ENCODE measurements at regions not wholly inside any gene's neighbourhood (a gene's known extent, or its start where the extent isn't known, plus 50 kb on each side); places are given as distances from the start of the nearest gene placed in this dataset.

GRCh38 chr3:116974702-116975101 is 265.1 kb downstream of the TUSC7 start:
- Histone ChIP-seq H3K9me3 (ENCODE audit: low read length) (no peaks in the 10 kb centered on the region), H3K27me3 (ENCODE audit: low read length) (no peaks in the 10 kb centered on the region), H3K79me2 (ENCODE audit: low read length) (no peaks in the 10 kb centered on the region), H3K4me3 (ENCODE audit: low read length) (no peak overlapping the region), H3K9me2 (replicated peaks; ENCODE audit: low read length) (no peaks in the 10 kb centered on the region), H3K9ac (ENCODE audit: low read length) (no peak overlapping the region), H3K27ac (ENCODE audit: low read length) (no peak overlapping the region), H3F3A (ENCODE audit: low read length, unreplicated experiment) (no peaks in the 10 kb centered on the region), H3K36me3 (ENCODE audit: low read depth, low read length) (no peaks in the 10 kb centered on the region), H2AFZ (ENCODE audit: low read length) (no peak overlapping the region), H3K4me1 (ENCODE audit: insufficient read depth, low read length) (no peaks in the 10 kb centered on the region), H3K4me2 (ENCODE audit: low read length) (no peak overlapping the region), H4K20me1 (ENCODE audit: low read length) (no peaks in the 10 kb centered on the region)
- intact Hi-C loops (cut with micrococcal nuclease): no loop called here
- ChIA-PET POLR2A (ENCODE audit: unreplicated experiment) (no interaction called here), CTCF (no interaction called here)
- no peak for DNase-seq
- TF ChIP-seq EZH2 (IDR thresholded peaks at IDR 0.05; ENCODE audit: low read length, unreplicated experiment) (no peak), EZH2phosphoT487 (IDR thresholded peaks at IDR 0.05; ENCODE audit: borderline replicate concordance, low read length) (no peak), CTCF (conservative IDR thresholded peaks at IDR 0.05; ENCODE audit: low read depth, low read length) (no peak)
- ATAC-seq: no peak
- no TSS peak for BruUV-seq (replicated peaks)

GRCh38 chr3:116977441-116977840 is 267.9 kb downstream of the TUSC7 start:
- ATAC-seq (no peak), DNase-seq (no peak)
- Histone ChIP-seq H3K27ac (ENCODE audit: low read length) (no peak overlapping the region), H3K36me3 (ENCODE audit: low read depth, low read length) (no peaks in the 10 kb centered on the region), H3K27me3 (ENCODE audit: low read length) (no peaks in the 10 kb centered on the region), H3K4me3 (ENCODE audit: low read length) (no peak overlapping the region), H3K9ac (ENCODE audit: low read length) (no peak overlapping the region), H3K79me2 (ENCODE audit: low read length) (no peaks in the 10 kb centered on the region), H2AFZ (ENCODE audit: low read length) (no peak overlapping the region), H3K4me1 (ENCODE audit: insufficient read depth, low read length) (no peaks in the 10 kb centered on the region), H4K20me1 (ENCODE audit: low read length) (no peaks in the 10 kb centered on the region), H3K9me3 (ENCODE audit: low read length) (no peaks in the 10 kb centered on the region), H3K9me2 (replicated peaks; ENCODE audit: low read length) (no peaks in the 10 kb centered on the region), H3K4me2 (ENCODE audit: low read length) (no peak overlapping the region), H3F3A (ENCODE audit: low read length, unreplicated experiment) (no peaks in the 10 kb centered on the region)
- intact Hi-C loops (cut with micrococcal nuclease): no loop called here
- POLR2A ChIA-PET (ENCODE audit: unreplicated experiment): no interaction called here
- CTCF ChIA-PET: no interaction called here
- no TSS peak for BruUV-seq (replicated peaks)
- TF ChIP-seq CTCF (conservative IDR thresholded peaks at IDR 0.05; ENCODE audit: low read depth, low read length) (no peak), EZH2 (IDR thresholded peaks at IDR 0.05; ENCODE audit: low read length, unreplicated experiment) (no peak), EZH2phosphoT487 (IDR thresholded peaks at IDR 0.05; ENCODE audit: borderline replicate concordance, low read length) (no peak)

- no peak overlapping the region for H2AFZ ChIP-seq (ENCODE audit: low read length)
- H3F3A ChIP-seq (ENCODE audit: low read length, unreplicated experiment): no peaks in the 10 kb centered on the region
- ATAC-seq (no peak), DNase-seq (no peak)
- no peaks in the 10 kb centered on the region for H3K27me3 ChIP-seq (ENCODE audit: low read length)
- no peaks in the 10 kb centered on the region for H3K4me1 ChIP-seq (ENCODE audit: insufficient read depth, low read length)
- intact Hi-C loops (cut with micrococcal nuclease): no loop called here
- H3K4me2 ChIP-seq (ENCODE audit: low read length): no peak overlapping the region
- H3K9me2 ChIP-seq (replicated peaks; ENCODE audit: low read length): no peaks in the 10 kb centered on the region
- H3K79me2 ChIP-seq (ENCODE audit: low read length): no peaks in the 10 kb centered on the region
- no TSS peak for BruUV-seq (replicated peaks)
- TF ChIP-seq CTCF (conservative IDR thresholded peaks at IDR 0.05; ENCODE audit: low read depth, low read length) (no peak), EZH2phosphoT487 (IDR thresholded peaks at IDR 0.05; ENCODE audit: borderline replicate concordance, low read length) (no peak), EZH2 (IDR thresholded peaks at IDR 0.05; ENCODE audit: low read length, unreplicated experiment) (no peak)
- H3K4me3 ChIP-seq (ENCODE audit: low read length): no peak overlapping the region
- no peaks in the 10 kb centered on the region for H3K9me3 ChIP-seq (ENCODE audit: low read length)
- H3K36me3 ChIP-seq (ENCODE audit: low read depth, low read length): no peaks in the 10 kb centered on the region
- no peak overlapping the region for H3K9ac ChIP-seq (ENCODE audit: low read length)
- ChIA-PET POLR2A (ENCODE audit: unreplicated experiment) (no interaction called here), CTCF (no interaction called here)
- no peak overlapping the region for H3K27ac ChIP-seq (ENCODE audit: low read length)
- no peaks in the 10 kb centered on the region for H4K20me1 ChIP-seq (ENCODE audit: low read length)
These were observed 270.5 kb downstream of the TUSC7 start for GRCh38 chr3:116980099-116980498.

All from PC-3 (cell line).